ENCODE measurements at regions not wholly inside any gene's neighbourhood (a gene's known extent, or its start where the extent isn't known, plus 50 kb on each side); places are given as distances from the start of the nearest gene placed in this dataset.

DNA sequence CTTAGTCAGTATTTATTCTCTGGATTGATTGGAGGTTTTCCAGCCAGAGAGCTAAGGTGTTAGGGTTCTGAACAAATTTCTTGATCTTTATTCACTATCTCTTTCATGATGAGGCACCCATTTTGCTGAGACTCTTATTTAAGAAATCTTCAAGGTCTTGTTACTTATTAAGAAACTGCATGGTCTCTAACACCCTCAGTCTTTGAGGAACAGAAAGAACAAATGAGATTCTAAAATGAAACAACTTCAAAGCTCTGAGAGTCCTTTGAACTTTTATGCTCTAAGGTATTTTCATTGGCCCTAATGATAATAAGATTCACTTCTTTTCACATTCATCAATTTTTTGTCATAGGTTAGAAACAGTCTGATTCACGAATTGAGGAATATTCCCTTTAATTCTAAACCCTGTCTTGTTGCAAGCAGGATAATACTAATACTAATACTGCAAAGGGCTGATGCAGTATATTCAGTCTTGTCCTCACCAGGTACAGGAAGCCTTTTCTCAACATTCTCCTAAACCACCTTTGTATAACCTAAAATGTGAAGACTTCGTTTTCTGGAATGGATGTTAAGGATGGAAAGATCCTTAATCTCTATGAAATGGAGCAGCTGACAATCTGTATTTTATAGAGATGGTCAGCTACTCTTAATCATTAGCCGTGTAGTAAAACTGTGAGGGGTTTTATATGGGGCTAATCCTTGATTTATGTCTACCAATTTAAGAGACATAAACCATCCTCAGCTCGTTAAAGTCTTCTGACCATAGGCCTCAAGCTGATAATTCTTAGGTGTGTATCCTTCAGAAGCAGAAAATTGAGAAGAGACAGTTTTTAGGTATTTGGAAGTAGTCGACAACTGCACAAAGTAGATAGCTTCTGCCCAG is 198.3 kb downstream of the OTOL1 start:
- TF ChIP-seq, protein P1, sequence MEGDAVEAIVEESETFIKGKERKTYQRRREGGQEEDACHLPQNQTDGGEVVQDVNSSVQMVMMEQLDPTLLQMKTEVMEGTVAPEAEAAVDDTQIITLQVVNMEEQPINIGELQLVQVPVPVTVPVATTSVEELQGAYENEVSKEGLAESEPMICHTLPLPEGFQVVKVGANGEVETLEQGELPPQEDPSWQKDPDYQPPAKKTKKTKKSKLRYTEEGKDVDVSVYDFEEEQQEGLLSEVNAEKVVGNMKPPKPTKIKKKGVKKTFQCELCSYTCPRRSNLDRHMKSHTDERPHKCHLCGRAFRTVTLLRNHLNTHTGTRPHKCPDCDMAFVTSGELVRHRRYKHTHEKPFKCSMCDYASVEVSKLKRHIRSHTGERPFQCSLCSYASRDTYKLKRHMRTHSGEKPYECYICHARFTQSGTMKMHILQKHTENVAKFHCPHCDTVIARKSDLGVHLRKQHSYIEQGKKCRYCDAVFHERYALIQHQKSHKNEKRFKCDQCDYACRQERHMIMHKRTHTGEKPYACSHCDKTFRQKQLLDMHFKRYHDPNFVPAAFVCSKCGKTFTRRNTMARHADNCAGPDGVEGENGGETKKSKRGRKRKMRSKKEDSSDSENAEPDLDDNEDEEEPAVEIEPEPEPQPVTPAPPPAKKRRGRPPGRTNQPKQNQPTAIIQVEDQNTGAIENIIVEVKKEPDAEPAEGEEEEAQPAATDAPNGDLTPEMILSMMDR (conservative IDR thresholded peaks at IDR 0.05; ENCODE audit: low read length) = no peak
- TF ChIP-seq EZH2phosphoT487 (IDR thresholded peaks at IDR 0.05; ENCODE audit: borderline replicate concordance, low read depth, low read length) = no peak

Measured in OCI-LY7 (cell line).